Fibroblast of mammary gland (primary cell): ENCODE measurements at regions not wholly inside any gene's neighbourhood (a gene's known extent, or its start where the extent isn't known, plus 50 kb on each side); places are given as distances from the start of the nearest gene placed in this dataset.
"Not testable (repeated sequence)": the region's sequence is repeated elsewhere in the genome, so short reads cannot be mapped to it uniquely, and the experiment has no call there.

Experiments used
- DNase-seq: peaks from one replicate; pipeline ENCODE4 v3.0.0-alpha.2; 2010; ENCODE audit warnings: low read depth
- H3K4me3 ChIP-seq: 2 replicates; pipeline ENCODE4 v1.5.1; 2011; ENCODE audit warnings: low read depth, mild to moderate bottlenecking, low read length, moderate library complexity; ENCODE audit not compliant: control insufficient read depth
- TF ChIP-seq, protein P1 (sequence below): conservative IDR thresholded peaks from 2 replicates; pipeline ENCODE4 v1.5.1; 2011; ENCODE audit warnings: low read depth, low read length, inconsistent platforms; ENCODE audit not compliant: control insufficient read depth, insufficient read depth

- TF ChIP-seq, protein P1, sequence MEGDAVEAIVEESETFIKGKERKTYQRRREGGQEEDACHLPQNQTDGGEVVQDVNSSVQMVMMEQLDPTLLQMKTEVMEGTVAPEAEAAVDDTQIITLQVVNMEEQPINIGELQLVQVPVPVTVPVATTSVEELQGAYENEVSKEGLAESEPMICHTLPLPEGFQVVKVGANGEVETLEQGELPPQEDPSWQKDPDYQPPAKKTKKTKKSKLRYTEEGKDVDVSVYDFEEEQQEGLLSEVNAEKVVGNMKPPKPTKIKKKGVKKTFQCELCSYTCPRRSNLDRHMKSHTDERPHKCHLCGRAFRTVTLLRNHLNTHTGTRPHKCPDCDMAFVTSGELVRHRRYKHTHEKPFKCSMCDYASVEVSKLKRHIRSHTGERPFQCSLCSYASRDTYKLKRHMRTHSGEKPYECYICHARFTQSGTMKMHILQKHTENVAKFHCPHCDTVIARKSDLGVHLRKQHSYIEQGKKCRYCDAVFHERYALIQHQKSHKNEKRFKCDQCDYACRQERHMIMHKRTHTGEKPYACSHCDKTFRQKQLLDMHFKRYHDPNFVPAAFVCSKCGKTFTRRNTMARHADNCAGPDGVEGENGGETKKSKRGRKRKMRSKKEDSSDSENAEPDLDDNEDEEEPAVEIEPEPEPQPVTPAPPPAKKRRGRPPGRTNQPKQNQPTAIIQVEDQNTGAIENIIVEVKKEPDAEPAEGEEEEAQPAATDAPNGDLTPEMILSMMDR, result no peak
- no peak for DNase-seq
- H3K4me3 ChIP-seq, result no peak overlapping the region
These were observed 247.4 kb downstream of the KBTBD8 start for GRCh38 chr3:67245545-67245944.

DNA sequence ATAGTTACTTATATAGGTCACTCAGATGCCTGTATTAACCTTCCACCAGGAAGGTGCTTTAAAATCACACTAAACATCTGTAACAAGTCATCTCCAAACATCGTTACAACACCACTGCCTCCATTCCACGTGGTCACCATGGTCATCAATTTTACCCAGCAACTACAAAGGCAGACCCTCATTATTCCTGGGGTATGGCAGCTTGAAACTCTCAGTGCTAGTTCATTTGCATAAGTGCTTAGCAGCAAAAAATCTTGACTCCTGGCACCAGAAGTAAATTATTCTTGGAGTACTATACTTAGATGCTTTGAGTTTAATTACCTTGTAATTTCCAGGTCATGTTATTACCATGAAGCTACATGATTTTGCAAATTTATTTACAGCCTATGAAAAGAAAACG is 250.6 kb downstream of the KBTBD8 start:
- no peak overlapping the region for H3K4me3 ChIP-seq
- TF ChIP-seq, protein P1, result no peak
- DNase-seq, result no peak

GRCh38 chr3:67252906-67253305 is 254.8 kb downstream of the KBTBD8 start:
- H3K4me3 ChIP-seq, DNase-seq: not testable (repeated sequence)

DNA sequence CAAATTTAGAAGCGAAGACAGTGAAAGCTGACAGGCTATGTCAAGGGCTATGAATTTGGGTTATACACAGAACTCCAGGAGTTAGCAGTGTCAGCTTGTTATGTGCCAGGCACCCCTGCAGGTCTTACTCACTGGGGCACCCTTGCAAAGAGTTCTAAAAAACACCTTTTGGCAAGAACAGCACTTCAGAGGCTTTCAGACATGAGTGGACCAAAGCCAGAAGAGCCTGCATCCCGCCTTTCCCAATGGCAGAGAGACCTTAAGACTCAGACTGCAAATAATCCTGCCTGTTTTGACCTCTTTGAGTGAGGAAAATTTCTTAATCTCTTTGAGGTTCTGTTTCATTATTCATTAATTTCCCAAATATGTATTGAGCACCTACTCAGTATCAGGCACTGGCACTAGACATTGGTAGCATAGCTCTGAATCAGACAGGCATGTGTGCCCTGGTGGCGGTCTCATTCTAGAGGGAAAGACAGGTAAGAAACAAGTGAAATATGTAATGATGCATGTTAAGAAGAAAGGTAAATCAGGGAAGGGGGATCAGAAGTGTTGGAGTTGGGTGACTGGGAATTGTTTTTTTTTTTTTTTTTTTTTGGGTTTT is 280.0 kb downstream of the KBTBD8 start:
- DNase-seq, result no peak
- TF ChIP-seq, protein P1, result no peak
- no peak overlapping the region for H3K4me3 ChIP-seq

DNA sequence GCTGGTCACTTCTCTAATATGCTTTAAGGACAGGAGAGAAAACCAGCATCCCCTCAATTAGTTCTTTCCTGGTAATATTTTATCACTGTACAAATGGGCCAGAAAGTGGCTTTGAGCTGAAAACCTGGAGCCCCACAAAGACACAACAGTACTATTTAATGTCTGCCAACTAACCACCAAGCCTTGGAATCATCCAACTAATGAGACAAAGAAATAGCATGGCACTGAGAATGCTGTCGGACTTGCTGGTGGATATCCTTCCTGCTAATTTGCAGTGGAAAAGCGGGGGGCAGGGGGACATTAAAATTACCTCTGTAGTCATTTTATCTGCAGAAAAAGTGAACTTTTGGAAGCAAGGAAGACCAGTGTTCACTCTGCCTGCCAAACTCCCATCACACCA is 288.5 kb downstream of the KBTBD8 start:
- TF ChIP-seq, protein P1, result no peak
- no peak overlapping the region for H3K4me3 ChIP-seq
- no peak for DNase-seq

GRCh38 chr3:67288466-67289106 is 290.5 kb downstream of the KBTBD8 start:
- no peak overlapping the region for H3K4me3 ChIP-seq
- TF ChIP-seq, protein P1, result no peak
- DNase-seq, result no peak

DNA sequence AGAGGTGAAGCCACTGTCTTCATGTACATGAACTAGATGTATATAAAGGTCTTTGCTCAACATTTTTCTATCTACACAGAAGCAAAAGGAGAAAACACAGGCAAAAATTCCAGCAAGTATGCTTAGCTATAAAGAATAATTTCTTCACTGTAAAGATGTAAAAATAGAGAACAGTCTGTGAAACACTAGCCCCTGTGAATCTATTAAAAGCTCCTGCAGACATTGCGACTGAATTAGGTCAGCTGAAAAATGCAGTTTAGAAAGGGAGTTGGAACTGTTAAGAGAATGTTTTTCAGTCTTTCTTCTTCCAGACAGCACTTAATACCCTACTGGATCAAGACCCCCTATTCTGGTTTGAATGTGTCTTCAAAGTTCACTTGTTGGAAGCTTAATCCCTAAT is 291.5 kb downstream of the KBTBD8 start:
- DNase-seq, result no peak
- TF ChIP-seq, protein P1, result no peak
- H3K4me3 ChIP-seq, result no peak overlapping the region
